Left kidney (tissue), 1 donor: ENCODE measurements at regions not wholly inside any gene's neighbourhood (a gene's known extent, or its start where the extent isn't known, plus 50 kb on each side); places are given as distances from the start of the nearest gene placed in this dataset.

Experiments used
- DNase-seq: peaks from one replicate; pipeline ENCODE4 v3.0.0-alpha.2; 2013

GRCh38 chrX:69362856-69363255, 141.3 kb upstream of the NALF2 start:
- no peak for DNase-seq

GRCh38 chrX:69362354-69362753, 141.8 kb upstream of the NALF2 start:
- DNase-seq = no peak

- DNase-seq = peak; percentile 18
Measured at GRCh38 chrX:69361311-69361845, 142.7 kb upstream of the NALF2 start.

- no peak for DNase-seq
Measured at GRCh38 chrX:69357317-69357716, 146.8 kb upstream of the NALF2 start.

- DNase-seq = no peak
Measured at GRCh38 chrX:69324851-69325250, 159.6 kb upstream of the PJA1 start.

GRCh38 chrX:69323786-69324720, 158.8 kb upstream of the PJA1 start:
- no peak for DNase-seq

- no peak for DNase-seq
Measured at GRCh38 chrX:69321789-69322188, 156.5 kb upstream of the PJA1 start.

GRCh38 chrX:69321006-69321655, 155.9 kb upstream of the PJA1 start:
- DNase-seq = no peak

GRCh38 chrX:69320116-69320515, 154.9 kb upstream of the PJA1 start:
- DNase-seq = no peak

GRCh38 chrX:69319376-69319775, 154.1 kb upstream of the PJA1 start:
- DNase-seq = no peak

GRCh38 chrX:69318651-69319340, 153.5 kb upstream of the PJA1 start:
- DNase-seq = no peak

- no peak for DNase-seq
Measured at GRCh38 chrX:69317721-69318120, 152.5 kb upstream of the PJA1 start.

- DNase-seq = no peak
Measured at GRCh38 chrX:69314436-69315348, 149.4 kb upstream of the PJA1 start.

- no peak for DNase-seq
Measured at GRCh38 chrX:69313617-69314290, 148.5 kb upstream of the PJA1 start.

GRCh38 chrX:69311936-69312670, 146.8 kb upstream of the PJA1 start:
- no peak for DNase-seq

GRCh38 chrX:69309074-69309792, 144.0 kb upstream of the PJA1 start:
- DNase-seq = no peak

- DNase-seq = no peak
Measured at GRCh38 chrX:69307756-69308155, 142.5 kb upstream of the PJA1 start.

- no peak for DNase-seq
Measured at GRCh38 chrX:69307029-69307428, 141.8 kb upstream of the PJA1 start.

- no peak for DNase-seq
Measured at GRCh38 chrX:69306063-69306404, 140.8 kb upstream of the PJA1 start.
